ENCODE measurements at regions not wholly inside any gene's neighbourhood (a gene's known extent, or its start where the extent isn't known, plus 50 kb on each side); places are given as distances from the start of the nearest gene placed in this dataset.

DNA sequence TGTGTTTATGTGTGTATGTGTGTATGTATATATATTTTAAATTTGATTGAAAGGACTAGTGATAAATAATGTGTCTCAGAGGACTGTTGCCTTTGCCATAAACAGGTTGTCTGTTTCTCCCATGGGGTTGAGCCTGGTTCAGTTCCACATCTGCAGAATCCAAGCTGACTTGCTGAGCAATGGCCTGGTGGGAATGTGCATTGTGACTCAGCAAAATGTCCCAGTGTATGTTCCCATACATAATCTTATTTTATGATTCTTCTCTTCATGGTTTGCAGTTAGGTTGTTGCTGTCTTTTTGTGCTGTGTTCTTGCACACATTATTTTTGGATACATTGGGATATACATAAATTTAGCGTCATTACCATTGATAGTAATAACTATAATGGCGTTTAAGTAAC is 115.6 kb upstream of the SLC24A3 start:
- TF ChIP-seq, protein P1, sequence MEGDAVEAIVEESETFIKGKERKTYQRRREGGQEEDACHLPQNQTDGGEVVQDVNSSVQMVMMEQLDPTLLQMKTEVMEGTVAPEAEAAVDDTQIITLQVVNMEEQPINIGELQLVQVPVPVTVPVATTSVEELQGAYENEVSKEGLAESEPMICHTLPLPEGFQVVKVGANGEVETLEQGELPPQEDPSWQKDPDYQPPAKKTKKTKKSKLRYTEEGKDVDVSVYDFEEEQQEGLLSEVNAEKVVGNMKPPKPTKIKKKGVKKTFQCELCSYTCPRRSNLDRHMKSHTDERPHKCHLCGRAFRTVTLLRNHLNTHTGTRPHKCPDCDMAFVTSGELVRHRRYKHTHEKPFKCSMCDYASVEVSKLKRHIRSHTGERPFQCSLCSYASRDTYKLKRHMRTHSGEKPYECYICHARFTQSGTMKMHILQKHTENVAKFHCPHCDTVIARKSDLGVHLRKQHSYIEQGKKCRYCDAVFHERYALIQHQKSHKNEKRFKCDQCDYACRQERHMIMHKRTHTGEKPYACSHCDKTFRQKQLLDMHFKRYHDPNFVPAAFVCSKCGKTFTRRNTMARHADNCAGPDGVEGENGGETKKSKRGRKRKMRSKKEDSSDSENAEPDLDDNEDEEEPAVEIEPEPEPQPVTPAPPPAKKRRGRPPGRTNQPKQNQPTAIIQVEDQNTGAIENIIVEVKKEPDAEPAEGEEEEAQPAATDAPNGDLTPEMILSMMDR (IDR thresholded peaks at IDR 0.05), result no peak
- no peak for TF ChIP-seq POLR2A (IDR thresholded peaks at IDR 0.05)
